ENCODE measurements at regions not wholly inside any gene's neighbourhood (a gene's known extent, or its start where the extent isn't known, plus 50 kb on each side); places are given as distances from the start of the nearest gene placed in this dataset.

- no peak for DNase-seq (ENCODE audit: low read depth in 2 of 2)
Observed at GRCh38 chr6:104212977-104213668, 646.6 kb downstream of the HACE1 start.

- DNase-seq (ENCODE audit: low read depth in 2 of 2), result no peak
Observed at GRCh38 chr6:104207635-104208034, 652.1 kb downstream of the HACE1 start.

GRCh38 chr6:104201557-104201956 lies 658.2 kb downstream of the HACE1 start:
- DNase-seq (ENCODE audit: low read depth in 2 of 2), result no peak

- DNase-seq (ENCODE audit: low read depth in 2 of 2), result no peak
Observed at GRCh38 chr6:104187616-104188015, 672.1 kb downstream of the HACE1 start.

GRCh38 chr6:104186831-104187230 lies 672.9 kb downstream of the HACE1 start:
- DNase-seq (ENCODE audit: low read depth in 2 of 2), result no peak

GRCh38 chr6:104183816-104184435 lies 675.8 kb downstream of the HACE1 start:
- DNase-seq (ENCODE audit: low read depth in 2 of 2), result no peak

GRCh38 chr6:104182811-104183210 lies 676.9 kb downstream of the HACE1 start:
- DNase-seq (ENCODE audit: low read depth in 2 of 2), result no peak

- DNase-seq (ENCODE audit: low read depth in 2 of 2), result no peak
Observed at GRCh38 chr6:104173668-104174067, 686.1 kb downstream of the HACE1 start.

GRCh38 chr6:104170401-104170800 lies 689.3 kb downstream of the HACE1 start:
- no peak for DNase-seq (ENCODE audit: low read depth in 2 of 2)

GRCh38 chr6:104166055-104166668 lies 693.6 kb downstream of the HACE1 start:
- DNase-seq (ENCODE audit: low read depth in 2 of 2), result no peak

- no peak for DNase-seq (ENCODE audit: low read depth in 2 of 2)
Observed at GRCh38 chr6:104162036-104162669, 697.6 kb downstream of the HACE1 start.

GRCh38 chr6:104159045-104159618 lies 700.6 kb downstream of the HACE1 start:
- DNase-seq (ENCODE audit: low read depth in 2 of 2), result no peak

GRCh38 chr6:104143757-104144156 lies 716.0 kb downstream of the HACE1 start:
- DNase-seq (ENCODE audit: low read depth in 2 of 2), result no peak

GRCh38 chr6:104134876-104135275 lies 724.8 kb downstream of the HACE1 start:
- no peak for DNase-seq (ENCODE audit: low read depth in 2 of 2)

- DNase-seq (ENCODE audit: low read depth in 2 of 2), result no peak
Observed at GRCh38 chr6:104130343-104130742, 729.4 kb downstream of the HACE1 start.

- DNase-seq (ENCODE audit: low read depth in 2 of 2), result no peak
Observed at GRCh38 chr6:104126315-104127005, 733.3 kb downstream of the HACE1 start.

- DNase-seq (ENCODE audit: low read depth in 2 of 2), result no peak
Observed at GRCh38 chr6:104123227-104123626, 736.5 kb downstream of the HACE1 start.

GRCh38 chr6:104118274-104118673 lies 741.4 kb downstream of the HACE1 start:
- DNase-seq (ENCODE audit: low read depth in 2 of 2), result no peak

GRCh38 chr6:104109806-104110205 lies 749.9 kb downstream of the HACE1 start:
- DNase-seq (ENCODE audit: low read depth in 2 of 2), result no peak

- no peak for DNase-seq (ENCODE audit: low read depth in 2 of 2)
Observed at GRCh38 chr6:104108634-104109033, 751.1 kb downstream of the HACE1 start.

GRCh38 chr6:104095661-104096416 lies 763.9 kb downstream of the HACE1 start:
- DNase-seq (ENCODE audit: low read depth in 2 of 2), result no peak

Measured in stimulated activated CD8-positive, alpha-beta memory T cell treated with anti-CD3 and anti-CD28 coated beads, Interleukin-2, amount 100 ng/mL, for 1 hour (primary cell).